ENCODE measurements at regions not wholly inside any gene's neighbourhood (a gene's known extent, or its start where the extent isn't known, plus 50 kb on each side); places are given as distances from the start of the nearest gene placed in this dataset.

- no peak for TF ChIP-seq EZH2 (IDR thresholded peaks at IDR 0.05; ENCODE audit: low read length, missing control alignments)
- TF ChIP-seq, protein P1, sequence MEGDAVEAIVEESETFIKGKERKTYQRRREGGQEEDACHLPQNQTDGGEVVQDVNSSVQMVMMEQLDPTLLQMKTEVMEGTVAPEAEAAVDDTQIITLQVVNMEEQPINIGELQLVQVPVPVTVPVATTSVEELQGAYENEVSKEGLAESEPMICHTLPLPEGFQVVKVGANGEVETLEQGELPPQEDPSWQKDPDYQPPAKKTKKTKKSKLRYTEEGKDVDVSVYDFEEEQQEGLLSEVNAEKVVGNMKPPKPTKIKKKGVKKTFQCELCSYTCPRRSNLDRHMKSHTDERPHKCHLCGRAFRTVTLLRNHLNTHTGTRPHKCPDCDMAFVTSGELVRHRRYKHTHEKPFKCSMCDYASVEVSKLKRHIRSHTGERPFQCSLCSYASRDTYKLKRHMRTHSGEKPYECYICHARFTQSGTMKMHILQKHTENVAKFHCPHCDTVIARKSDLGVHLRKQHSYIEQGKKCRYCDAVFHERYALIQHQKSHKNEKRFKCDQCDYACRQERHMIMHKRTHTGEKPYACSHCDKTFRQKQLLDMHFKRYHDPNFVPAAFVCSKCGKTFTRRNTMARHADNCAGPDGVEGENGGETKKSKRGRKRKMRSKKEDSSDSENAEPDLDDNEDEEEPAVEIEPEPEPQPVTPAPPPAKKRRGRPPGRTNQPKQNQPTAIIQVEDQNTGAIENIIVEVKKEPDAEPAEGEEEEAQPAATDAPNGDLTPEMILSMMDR (conservative IDR thresholded peaks at IDR 0.05 in 1 of 2, IDR thresholded peaks at IDR 0.05 in 1 of 2; ENCODE audit: low read depth in 1 of 2, low read length in 2 of 2): no peak
- no peaks in the 10 kb centered on the region for H4K20me1 ChIP-seq (ENCODE audit: control insufficient read depth, extremely low read depth, insufficient read depth, low read length)
- H3K27ac ChIP-seq (ENCODE audit: insufficient read depth, low read length): no peak overlapping the region
- no peaks in the 10 kb centered on the region for H3K9me3 ChIP-seq (ENCODE audit: control insufficient read depth, insufficient read depth, low read depth, low read length)
- no peak for DNase-seq (ENCODE audit: low read depth in 2 of 2)
- H2AFZ ChIP-seq (ENCODE audit: low read length): no peak overlapping the region
- no peaks in the 10 kb centered on the region for H3K4me1 ChIP-seq (ENCODE audit: control insufficient read depth, extremely low read depth, insufficient read depth, low read length)
- H3K4me2 ChIP-seq (ENCODE audit: extremely low read depth, insufficient read depth, low read length): no peak overlapping the region
- no peak overlapping the region for H3K4me3 ChIP-seq (replicated peaks in 1 of 4; ENCODE audit: control extremely low read depth in 1 of 4, insufficient read depth in 1 of 4, low read depth in 3 of 4, low read length in 4 of 4)
- H3K36me3 ChIP-seq (ENCODE audit: control insufficient read depth, insufficient read depth, low read length): no peaks in the 10 kb centered on the region
- no peaks in the 10 kb centered on the region for H3K27me3 ChIP-seq (ENCODE audit: control insufficient read depth, insufficient read depth, low read length)
- no peaks in the 10 kb centered on the region for H3K79me2 ChIP-seq (ENCODE audit: control insufficient read depth, insufficient read depth, low read length)
- no peak overlapping the region for H3K9ac ChIP-seq (ENCODE audit: insufficient read depth, low read length)
Measured at GRCh38 chr11:92751594-92751993, 217.9 kb upstream of the MTNR1B start.

DNA sequence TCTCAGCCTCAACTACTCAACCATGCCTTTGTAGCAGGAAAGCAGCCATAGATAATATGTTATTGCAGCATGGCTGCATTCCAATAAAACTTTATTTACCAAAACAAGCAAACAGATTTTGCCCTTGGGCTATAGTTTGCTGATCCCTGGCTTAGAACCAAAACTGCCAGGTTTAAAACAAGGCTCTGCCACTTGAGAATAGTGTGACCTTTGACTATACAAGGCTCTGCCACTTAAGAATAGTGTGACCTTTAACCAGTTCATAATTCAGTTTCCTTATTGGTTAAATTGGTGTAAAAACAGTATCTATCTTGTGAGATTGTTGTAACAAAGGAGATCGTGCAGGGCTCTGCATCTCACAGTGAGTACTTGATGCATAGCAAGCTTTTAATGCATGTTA lies 217.3 kb upstream of the MTNR1B start:
- Histone ChIP-seq H3K9me3 (ENCODE audit: control insufficient read depth, insufficient read depth, low read depth, low read length) (no peaks in the 10 kb centered on the region), H3K79me2 (ENCODE audit: control insufficient read depth, insufficient read depth, low read length) (no peaks in the 10 kb centered on the region), H3K4me2 (ENCODE audit: extremely low read depth, insufficient read depth, low read length) (no peak overlapping the region), H3K36me3 (ENCODE audit: control insufficient read depth, insufficient read depth, low read length) (no peaks in the 10 kb centered on the region), H2AFZ (ENCODE audit: low read length) (no peak overlapping the region), H3K27ac (ENCODE audit: insufficient read depth, low read length) (no peak overlapping the region), H4K20me1 (ENCODE audit: control insufficient read depth, extremely low read depth, insufficient read depth, low read length) (no peaks in the 10 kb centered on the region), H3K27me3 (ENCODE audit: control insufficient read depth, insufficient read depth, low read length) (no peaks in the 10 kb centered on the region), H3K4me1 (ENCODE audit: control insufficient read depth, extremely low read depth, insufficient read depth, low read length) (no peaks in the 10 kb centered on the region), H3K9ac (ENCODE audit: insufficient read depth, low read length) (no peak overlapping the region), H3K4me3 (replicated peaks in 1 of 4; ENCODE audit: control extremely low read depth in 1 of 4, insufficient read depth in 1 of 4, low read depth in 3 of 4, low read length in 4 of 4) (no peak overlapping the region)
- TF ChIP-seq, protein P1 (conservative IDR thresholded peaks at IDR 0.05 in 1 of 2, IDR thresholded peaks at IDR 0.05 in 1 of 2; ENCODE audit: low read depth in 1 of 2, low read length in 2 of 2): no peak
- TF ChIP-seq EZH2 (IDR thresholded peaks at IDR 0.05; ENCODE audit: low read length, missing control alignments): no peak
- no peak for DNase-seq (ENCODE audit: low read depth in 2 of 2)

- Histone ChIP-seq H3K79me2 (ENCODE audit: control insufficient read depth, insufficient read depth, low read length) (no peaks in the 10 kb centered on the region), H3K27me3 (ENCODE audit: control insufficient read depth, insufficient read depth, low read length) (no peaks in the 10 kb centered on the region), H3K9ac (ENCODE audit: insufficient read depth, low read length) (no peak overlapping the region), H3K9me3 (ENCODE audit: control insufficient read depth, insufficient read depth, low read depth, low read length) (no peaks in the 10 kb centered on the region), H3K27ac (ENCODE audit: insufficient read depth, low read length) (no peak overlapping the region), H3K36me3 (ENCODE audit: control insufficient read depth, insufficient read depth, low read length) (no peaks in the 10 kb centered on the region), H3K4me1 (ENCODE audit: control insufficient read depth, extremely low read depth, insufficient read depth, low read length) (no peaks in the 10 kb centered on the region), H4K20me1 (ENCODE audit: control insufficient read depth, extremely low read depth, insufficient read depth, low read length) (no peaks in the 10 kb centered on the region), H3K4me2 (ENCODE audit: extremely low read depth, insufficient read depth, low read length) (no peak overlapping the region), H3K4me3 (replicated peaks in 1 of 4; ENCODE audit: control extremely low read depth in 1 of 4, insufficient read depth in 1 of 4, low read depth in 3 of 4, low read length in 4 of 4) (no peak overlapping the region), H2AFZ (ENCODE audit: low read length) (no peak overlapping the region)
- no peak for DNase-seq (ENCODE audit: low read depth in 2 of 2)
- TF ChIP-seq, protein P1 (conservative IDR thresholded peaks at IDR 0.05 in 1 of 2, IDR thresholded peaks at IDR 0.05 in 1 of 2; ENCODE audit: low read depth in 1 of 2, low read length in 2 of 2): no peak
- TF ChIP-seq EZH2 (IDR thresholded peaks at IDR 0.05; ENCODE audit: low read length, missing control alignments): no peak
Measured at GRCh38 chr11:92753161-92753560, 216.3 kb upstream of the MTNR1B start.
